GM21528 (cell line): ENCODE measurements at regions not wholly inside any gene's neighbourhood (a gene's known extent, or its start where the extent isn't known, plus 50 kb on each side); places are given as distances from the start of the nearest gene placed in this dataset.
"Not testable (repeated sequence)": the region's sequence is repeated elsewhere in the genome, so short reads cannot be mapped to it uniquely, and the experiment has no call there.

Experiments used
- ATAC-seq: cut with Tn5 transposase; IDR thresholded peaks from one replicate; pipeline ENCODE4 v1.9.1; 2021; ENCODE audit warnings: mild to moderate bottlenecking, moderate library complexity; ENCODE audit not compliant: unreplicated experiment, low FRiP score

DNA sequence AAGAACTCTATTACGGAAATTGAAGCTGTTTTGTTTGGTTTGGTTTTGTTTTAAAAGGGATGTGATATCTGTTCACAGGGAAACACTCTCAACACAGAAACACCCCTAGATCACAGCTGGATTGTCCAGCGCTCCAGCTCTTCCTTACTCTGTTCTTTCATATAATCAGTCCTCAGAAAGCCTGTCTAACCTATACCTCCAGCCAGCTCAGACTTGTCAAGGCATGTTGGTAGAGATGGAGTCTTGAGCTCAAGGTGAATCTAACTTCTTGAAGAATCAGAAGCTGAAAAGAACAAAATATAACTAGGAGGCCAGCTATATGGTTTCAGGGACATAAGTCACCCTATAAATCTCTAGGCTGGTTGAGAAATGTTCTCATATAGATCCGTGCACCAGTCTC lies 110.2 kb upstream of the EPHA3 start:
- ATAC-seq, result no peak

DNA sequence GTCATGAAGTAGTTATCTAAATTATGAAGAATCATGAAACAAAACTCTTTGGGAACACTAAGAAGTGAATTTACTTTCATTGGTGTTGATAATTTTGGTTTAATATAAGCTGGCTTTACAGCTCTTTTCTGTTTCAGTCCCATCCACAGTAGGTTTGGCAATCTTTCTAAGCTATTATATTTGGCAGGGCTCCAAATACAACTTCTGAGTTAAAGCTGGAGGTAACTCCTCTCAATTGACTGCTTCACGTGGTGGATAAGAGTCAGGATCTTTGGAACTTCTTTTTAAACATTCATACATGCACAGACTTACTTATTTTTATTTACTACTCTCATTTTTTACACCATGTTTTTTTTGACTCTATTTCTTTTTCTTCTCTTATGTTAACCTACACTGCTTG lies 106.5 kb upstream of the EPHA3 start:
- ATAC-seq, result no peak

- no peak for ATAC-seq
Measured at GRCh38 chr3:89002191-89002590, 105.2 kb upstream of the EPHA3 start.

DNA sequence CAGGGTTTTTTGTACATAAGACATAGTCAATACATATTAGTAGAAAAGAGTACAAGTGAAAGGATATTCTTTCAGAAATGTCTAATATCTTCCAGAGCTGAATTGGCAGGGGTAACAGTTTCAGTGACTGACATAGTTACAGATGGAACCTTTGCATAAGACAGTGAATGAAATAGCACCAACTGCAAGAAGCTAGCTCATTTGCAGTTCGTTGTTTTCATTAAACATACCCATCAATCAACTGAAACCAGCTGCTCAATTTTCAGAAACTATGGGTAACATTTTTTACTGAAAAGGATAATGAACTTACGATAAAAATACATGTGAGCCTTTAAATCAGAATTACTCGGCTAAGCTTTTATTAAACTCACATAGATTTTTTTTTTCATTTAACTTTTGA lies 93.9 kb upstream of the EPHA3 start:
- ATAC-seq, result no peak

DNA sequence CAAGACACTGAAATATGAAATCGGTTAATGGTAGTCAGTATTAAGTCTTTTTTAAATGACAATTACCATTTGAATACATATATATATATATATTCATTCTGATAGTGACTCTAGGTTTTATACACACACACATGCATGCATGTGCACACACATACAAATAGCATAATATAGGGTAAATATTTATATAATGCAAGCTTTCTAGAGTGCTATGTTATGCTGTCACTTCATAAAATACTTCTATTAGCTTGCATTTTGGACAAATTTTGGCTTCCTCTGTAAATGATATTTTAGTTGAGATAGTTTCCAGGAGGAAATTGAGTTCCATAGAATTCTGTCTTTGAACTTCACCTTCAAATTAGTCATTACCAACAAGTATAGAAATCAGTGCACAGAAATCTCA lies 89.9 kb upstream of the EPHA3 start:
- ATAC-seq, result no peak

GRCh38 chr3:89025185-89025584 lies 82.2 kb upstream of the EPHA3 start:
- ATAC-seq, result no peak

GRCh38 chr3:89032346-89033013 lies 74.9 kb upstream of the EPHA3 start:
- no peak for ATAC-seq

- not testable (repeated sequence) for ATAC-seq
Measured at GRCh38 chr3:89034723-89035122, 72.7 kb upstream of the EPHA3 start.

DNA sequence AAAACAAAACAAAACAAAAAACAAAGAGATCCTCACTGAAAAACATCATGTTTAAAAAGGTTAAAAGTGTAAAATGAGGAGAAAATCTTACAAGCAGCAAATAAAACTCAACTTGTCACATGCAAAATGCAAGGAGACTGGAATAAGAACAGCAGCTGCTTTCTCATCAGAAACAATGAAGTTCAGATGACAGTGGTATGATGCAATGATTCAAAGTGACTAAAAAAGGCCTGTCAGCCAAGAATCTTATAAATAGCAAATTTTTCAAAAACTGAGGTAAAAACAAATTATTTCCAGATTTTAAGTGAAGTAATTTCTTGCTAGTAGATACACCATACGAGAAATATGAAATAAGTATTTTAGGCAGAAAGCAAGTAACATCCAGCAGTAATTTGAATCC lies 68.6 kb upstream of the EPHA3 start:
- ATAC-seq, result no peak

GRCh38 chr3:89042236-89042835 lies 65.1 kb upstream of the EPHA3 start:
- ATAC-seq, result no peak

DNA sequence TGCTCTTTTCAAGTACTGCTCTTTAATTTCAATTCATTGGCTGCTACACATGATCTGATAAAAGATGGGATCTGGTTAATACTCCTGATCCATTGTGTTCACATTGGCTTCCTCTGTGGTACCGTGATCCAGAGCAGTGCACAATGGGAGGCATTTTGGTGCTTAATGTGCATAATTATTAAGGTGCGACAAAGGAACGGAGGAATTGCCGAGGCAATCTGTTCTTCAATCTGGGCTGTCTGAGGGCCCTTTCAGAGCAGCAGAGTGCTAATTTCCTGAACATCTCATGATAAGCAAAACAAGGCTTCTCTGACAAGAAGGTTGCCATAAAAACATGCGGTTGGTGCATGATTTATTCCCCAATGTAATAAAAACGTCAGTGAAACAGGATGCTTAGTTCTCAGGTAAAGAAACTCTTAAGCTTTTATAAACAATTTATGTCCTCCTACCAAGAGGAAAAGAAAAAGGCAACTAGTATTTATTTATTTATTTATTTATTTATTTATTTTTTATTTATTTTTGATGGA lies 64.0 kb upstream of the EPHA3 start:
- no peak for ATAC-seq

GRCh38 chr3:89046661-89047060 lies 60.8 kb upstream of the EPHA3 start:
- no peak for ATAC-seq

- no peak for ATAC-seq
Measured at GRCh38 chr3:89049119-89049518, 58.3 kb upstream of the EPHA3 start.

DNA sequence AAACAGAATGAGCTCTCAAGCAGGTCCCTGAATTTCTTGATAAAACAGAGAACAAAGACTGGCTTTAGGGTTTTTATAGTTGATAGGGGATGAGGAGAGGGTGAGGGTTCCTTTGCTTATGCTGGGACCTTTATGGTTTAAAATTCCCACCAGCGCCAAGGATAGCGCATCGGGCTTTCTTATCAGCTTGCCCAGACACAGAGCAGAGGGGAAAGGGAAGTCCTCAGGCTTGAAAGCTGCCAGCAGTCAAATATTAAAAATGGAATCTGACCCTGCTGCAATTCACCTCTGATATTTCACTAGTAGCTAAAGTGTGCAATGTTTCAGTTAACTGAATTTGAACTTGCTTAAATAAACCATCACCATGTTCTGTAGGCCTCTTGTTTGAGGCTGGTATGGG lies 55.0 kb upstream of the EPHA3 start:
- ATAC-seq, result no peak

DNA sequence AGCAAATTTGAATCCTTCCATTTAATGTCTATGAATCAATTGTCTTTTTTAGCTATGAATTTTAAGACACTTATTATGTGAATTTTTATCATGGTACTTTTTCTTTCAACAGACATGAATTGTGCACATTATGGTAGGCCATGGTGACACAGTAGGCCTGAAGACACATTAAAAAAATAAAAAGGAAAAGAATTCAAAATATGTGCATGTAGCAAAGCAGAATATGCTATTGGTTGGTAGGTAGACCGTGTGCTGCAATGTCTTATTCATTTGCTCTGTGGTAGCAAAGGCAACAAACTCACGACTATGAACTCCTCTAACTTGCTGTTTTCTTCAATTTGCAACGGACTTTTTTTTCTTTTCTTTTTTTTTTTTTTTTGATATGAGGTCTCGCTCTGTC lies 50.0 kb upstream of the EPHA3 start:
- ATAC-seq, result no peak
